Head of caudate nucleus (tissue), 42 donors: ENCODE measurements at regions not wholly inside any gene's neighbourhood (a gene's known extent, or its start where the extent isn't known, plus 50 kb on each side); places are given as distances from the start of the nearest gene placed in this dataset.

Experiments
- DNase-seq, 42 donors: peaks; one replicate each; pipeline versions ENCODE4 v3.0.0 to v3.0.0-alpha.2; 2020 to 2021; ENCODE audit warnings: mixed read lengths in 7 of 42
- intact Hi-C: fragments of 100-400 bp; cut with DNase I; formaldehyde crosslinking; loops from one replicate; pipeline ENCODE4 v1.15.0; 2022

- intact Hi-C loops, result no loop called here
- DNase-seq, result no peak
Measured at GRCh38 chr7:32428546-32428945, 61.6 kb downstream of the LSM5 start.

GRCh38 chr7:32427769-32428291 lies 62.4 kb downstream of the LSM5 start:
- intact Hi-C loops, result no loop called here
- peak; percentile 34 to 83 (median 60) for DNase-seq

GRCh38 chr7:32416846-32417245 lies 73.3 kb downstream of the LSM5 start:
- intact Hi-C loops, result no loop called here
- DNase-seq, result no peak

- no peak for DNase-seq
Measured at GRCh38 chr7:32415936-32416335, 74.2 kb downstream of the LSM5 start.

GRCh38 chr7:32415519-32415918 lies 74.7 kb downstream of the LSM5 start:
- intact Hi-C loops, result no loop called here
- DNase-seq, result no peak

More at GRCh38 chr7:32415936-32416335, 74.2 kb downstream of the LSM5 start:
- intact Hi-C loops, result no loop called here

GRCh38 chr7:32412471-32412870 lies 77.7 kb downstream of the LSM5 start:
- no peak for DNase-seq
- intact Hi-C loops, result no loop called here

GRCh38 chr7:32410545-32410944 lies 79.6 kb downstream of the LSM5 start:
- DNase-seq, result no peak
- intact Hi-C loops, result no loop called here

GRCh38 chr7:32406386-32406785 lies 83.8 kb downstream of the LSM5 start:
- intact Hi-C loops, result no loop called here
- DNase-seq, result no peak

- intact Hi-C loops, result no loop called here
- DNase-seq, result no peak
Measured at GRCh38 chr7:32403463-32404229, 86.5 kb downstream of the LSM5 start.

GRCh38 chr7:32400676-32401075 lies 89.5 kb downstream of the LSM5 start:
- intact Hi-C loops, result no loop called here
- DNase-seq, result no peak

GRCh38 chr7:32399311-32399710 lies 90.9 kb downstream of the LSM5 start:
- intact Hi-C loops, result no loop called here
- no peak for DNase-seq

- intact Hi-C loops, result no loop called here
- no peak for DNase-seq
Measured at GRCh38 chr7:32395168-32395567, 95.0 kb downstream of the LSM5 start.

- intact Hi-C loops, result no loop called here
- DNase-seq, result no peak
Measured at GRCh38 chr7:32393861-32394260, 96.3 kb downstream of the LSM5 start.

- DNase-seq, result no peak
- intact Hi-C loops, result no loop called here
Measured at GRCh38 chr7:32390210-32390609, 100.0 kb downstream of the LSM5 start.

- no peak for DNase-seq
- intact Hi-C loops, result no loop called here
Measured at GRCh38 chr7:32385316-32385956, 104.7 kb downstream of the LSM5 start.

GRCh38 chr7:32381024-32381601 lies 109.1 kb downstream of the LSM5 start:
- intact Hi-C loops, result no loop called here
- no peak for DNase-seq

GRCh38 chr7:32379510-32380112 lies 110.6 kb downstream of the LSM5 start:
- intact Hi-C loops, result no loop called here
- no peak for DNase-seq

GRCh38 chr7:32378988-32379387 lies 111.2 kb downstream of the LSM5 start:
- intact Hi-C loops, result no loop called here
- DNase-seq, result peak in 22 of 42 donors; percentile 5 to 65 (median 24)

- DNase-seq, result no peak
- intact Hi-C loops, result no loop called here
Measured at GRCh38 chr7:32364581-32364980, 125.6 kb downstream of the LSM5 start.

GRCh38 chr7:32360127-32360526 lies 130.1 kb downstream of the LSM5 start:
- DNase-seq, result no peak
- intact Hi-C loops, result no loop called here
